Uterus (tissue), 2 donors: ENCODE measurements at regions not wholly inside any gene's neighbourhood (a gene's known extent, or its start where the extent isn't known, plus 50 kb on each side); places are given as distances from the start of the nearest gene placed in this dataset.

Experiments used
- CTCF ChIP-seq, 4 experiments: fragments of 200-600 bp in 2 of 4; fragments of 450-650 bp in 2 of 4; sonication (generic) in 2 of 4; IDR thresholded peaks; one replicate each; pipeline ENCODE4 v1.5.1; 2016 to 2019; ENCODE audit warnings: antibody characterized with exemption in 4 of 4, mild to moderate bottlenecking in 2 of 4, moderate library complexity in 1 of 4
- POLR2A ChIP-seq, 2 donors: fragments of 450-650 bp; IDR thresholded peaks; one replicate each; pipeline ENCODE4 v1.6.1; 2016; ENCODE audit warnings: antibody characterized with exemption in 2 of 2, mild to moderate bottlenecking in 1 of 2, moderate library complexity in 1 of 2

GRCh38 chr22:48646216-48646925 lies 1181.3 kb downstream of the BRD1 start:
- no peak for TF ChIP-seq CTCF (IDR thresholded peaks at IDR 0.05)
- no peak for TF ChIP-seq POLR2A (IDR thresholded peaks at IDR 0.05)
